NCI-H1048 (cell line): ENCODE measurements at regions not wholly inside any gene's neighbourhood (a gene's known extent, or its start where the extent isn't known, plus 50 kb on each side); places are given as distances from the start of the nearest gene placed in this dataset.

Experiments
- DNase-seq: peaks from one replicate; lab custom pipeline; 2025; lab: John Stamatoyannopoulos, UW

- DNase-seq: no peak
These were observed 718.6 kb downstream of the PDHA2 start for GRCh38 chr4:96558466-96558865.

- no peak for DNase-seq
These were observed 726.9 kb downstream of the PDHA2 start for GRCh38 chr4:96566755-96567154.

GRCh38 chr4:96585304-96585703, 745.4 kb downstream of the PDHA2 start:
- DNase-seq: no peak

- DNase-seq: no peak
These were observed 753.5 kb downstream of the PDHA2 start for GRCh38 chr4:96593422-96593821.

GRCh38 chr4:96598465-96598864, 758.6 kb downstream of the PDHA2 start:
- DNase-seq: no peak

- DNase-seq: no peak
These were observed 759.9 kb downstream of the PDHA2 start for GRCh38 chr4:96599752-96600151.

GRCh38 chr4:96602661-96603060, 762.8 kb downstream of the PDHA2 start:
- no peak for DNase-seq

- no peak for DNase-seq
These were observed 763.7 kb downstream of the PDHA2 start for GRCh38 chr4:96603641-96604040.

- no peak for DNase-seq
These were observed 766.6 kb downstream of the PDHA2 start for GRCh38 chr4:96606451-96606850.

- DNase-seq: no peak
These were observed 786.1 kb downstream of the PDHA2 start for GRCh38 chr4:96626023-96626422.

- no peak for DNase-seq
These were observed 790.9 kb downstream of the PDHA2 start for GRCh38 chr4:96630839-96631238.

GRCh38 chr4:96637971-96638412, 798.1 kb downstream of the PDHA2 start:
- no peak for DNase-seq

- no peak for DNase-seq
These were observed 800.0 kb downstream of the PDHA2 start for GRCh38 chr4:96639932-96640331.

- DNase-seq: no peak
These were observed 802.6 kb downstream of the PDHA2 start for GRCh38 chr4:96642490-96642889.

- no peak for DNase-seq
These were observed 806.3 kb downstream of the PDHA2 start for GRCh38 chr4:96646146-96646545.

- no peak for DNase-seq
These were observed 809.6 kb downstream of the PDHA2 start for GRCh38 chr4:96649536-96649935.

- DNase-seq: no peak
These were observed 812.3 kb downstream of the PDHA2 start for GRCh38 chr4:96652158-96652557.

GRCh38 chr4:96652821-96653220, 812.9 kb downstream of the PDHA2 start:
- no peak for DNase-seq

GRCh38 chr4:96654045-96654444, 814.2 kb downstream of the PDHA2 start:
- DNase-seq: no peak

GRCh38 chr4:96670381-96670780, 830.5 kb downstream of the PDHA2 start:
- DNase-seq: no peak

- DNase-seq: no peak
These were observed 835.5 kb downstream of the PDHA2 start for GRCh38 chr4:96675416-96675815.

- no peak for DNase-seq
These were observed 836.0 kb downstream of the PDHA2 start for GRCh38 chr4:96675896-96676295.

- DNase-seq: no peak
These were observed 837.0 kb downstream of the PDHA2 start for GRCh38 chr4:96676754-96677435.

GRCh38 chr4:96677499-96677898, 837.6 kb downstream of the PDHA2 start:
- no peak for DNase-seq
